CD8-positive, alpha-beta memory T cell (primary cell): ENCODE measurements at regions not wholly inside any gene's neighbourhood (a gene's known extent, or its start where the extent isn't known, plus 50 kb on each side); places are given as distances from the start of the nearest gene placed in this dataset.
A peak's percentile ranks its signal among the peaks of the same experiment; 100 is the strongest.

Source experiments
- CTCF ChIA-PET: fragments of 350-600 bp; sonication (Branson Sonifier 250); formaldehyde crosslinking; loops from one replicate; lab custom pipeline; 2021; ENCODE audit warnings: antibody characterized with exemption; lab: Charles Lee
- POLR2A ChIA-PET: fragments of 350-600 bp; sonication (Branson Sonifier 250); formaldehyde crosslinking; loops from one replicate; lab custom pipeline; 2021; ENCODE audit warnings: antibody characterized with exemption; lab: Charles Lee
- DNase-seq, 5 donors: peaks; one replicate each; pipeline versions ENCODE4 v3.0.0 to v3.0.0-alpha.2; 2020 to 2022; ENCODE audit warnings: mixed read lengths in 1 of 5
- H3K27ac ChIP-seq: one replicate; pipeline ENCODE4 v1.7.0; 2013; ENCODE audit warnings: low read depth, mild to moderate bottlenecking, low read length, moderate library complexity
- H3K27me3 ChIP-seq: 2 replicates; pipeline ENCODE4 v1.7.0; 2013; ENCODE audit warnings: low read length, mild to moderate bottlenecking; ENCODE audit not compliant: insufficient read depth, poor library complexity, severe bottlenecking
- H3K36me3 ChIP-seq: 2 replicates; pipeline ENCODE4 v1.7.0; 2013; ENCODE audit warnings: mild to moderate bottlenecking, low read length, moderate library complexity; ENCODE audit not compliant: insufficient read depth
- H3K4me1 ChIP-seq: 2 replicates; pipeline ENCODE4 v1.7.0; 2013; ENCODE audit warnings: mild to moderate bottlenecking, low read length, moderate library complexity; ENCODE audit not compliant: insufficient read depth
- H3K4me3 ChIP-seq: 2 replicates; pipeline ENCODE4 v1.7.0; 2013; ENCODE audit warnings: mild to moderate bottlenecking, low read length
- H3K9me3 ChIP-seq: 2 replicates; pipeline ENCODE4 v1.7.0; 2013; ENCODE audit warnings: mild to moderate bottlenecking, low read length
- H3K27ac Mint-ChIP-seq, 8 donors: one replicate each; pipeline ENCODE4 v1.8.0; 2020 to 2021; ENCODE audit warnings: mixed read lengths in 8 of 8, mild to moderate bottlenecking in 6 of 8, inconsistent platforms in 3 of 8, moderate library complexity in 3 of 8
- H3K27me3 Mint-ChIP-seq, 2 donors: one replicate each; pipeline ENCODE4 v1.8.0; 2020 to 2021; ENCODE audit warnings: mixed read lengths in 2 of 2, mild to moderate bottlenecking in 1 of 2, moderate library complexity in 1 of 2
- H3K36me3 Mint-ChIP-seq, 3 donors: one replicate each; pipeline ENCODE4 v1.8.0; 2020 to 2021; ENCODE audit warnings: mixed read lengths in 3 of 3, inconsistent platforms in 1 of 3, mild to moderate bottlenecking in 1 of 3
- H3K4me1 Mint-ChIP-seq, 3 donors: one replicate each; pipeline ENCODE4 v1.8.0; 2020 to 2021; ENCODE audit warnings: mixed read lengths in 3 of 3, inconsistent platforms in 1 of 3, mild to moderate bottlenecking in 1 of 3
- H3K4me3 Mint-ChIP-seq, 7 donors: one replicate each; pipeline ENCODE4 v1.8.0; 2020 to 2021; ENCODE audit warnings: mixed read lengths in 7 of 7, mild to moderate bottlenecking in 6 of 7, moderate library complexity in 4 of 7, inconsistent platforms in 2 of 7
- H3K9me3 Mint-ChIP-seq, 5 donors: one replicate each; pipeline ENCODE4 v1.8.0; 2020 to 2022; ENCODE audit warnings: mixed read lengths in 5 of 5, mild to moderate bottlenecking in 3 of 5, moderate library complexity in 2 of 5, inconsistent platforms in 1 of 5

DNA sequence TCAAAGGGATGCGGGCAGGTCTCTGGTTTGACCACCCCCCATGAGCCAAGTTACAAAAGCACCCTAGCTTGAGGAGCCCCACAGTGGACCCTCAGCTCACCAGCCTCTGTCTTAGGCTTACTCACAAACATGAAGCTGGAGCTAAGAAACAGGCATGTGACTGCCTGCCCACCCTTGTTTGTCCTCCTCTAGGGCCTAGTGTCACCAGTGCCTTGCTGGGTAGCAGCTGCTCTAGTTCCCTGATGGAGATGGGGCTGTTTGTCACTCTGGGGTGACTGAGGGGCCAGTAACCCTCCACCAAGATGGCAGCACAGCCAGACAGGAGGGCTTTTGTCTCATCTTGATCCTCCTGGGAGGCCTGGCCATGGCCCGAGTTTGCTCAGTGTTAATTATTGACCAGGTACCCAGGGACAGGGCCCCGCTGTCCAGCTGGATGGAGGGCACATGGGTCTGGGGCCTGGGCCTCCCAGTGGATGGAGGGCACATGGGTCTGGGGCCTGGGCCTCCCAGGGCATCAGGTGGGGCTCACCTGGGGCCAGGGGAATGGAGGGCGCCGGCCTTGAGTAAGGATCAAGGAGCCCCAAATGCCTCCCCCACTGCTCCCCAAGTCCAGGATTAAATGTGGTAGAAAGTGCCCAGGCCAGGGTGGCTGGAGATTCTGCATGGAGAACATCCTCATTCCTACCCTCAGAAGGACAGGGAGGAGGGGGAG is 185.9 kb upstream of the HAAO start:
- H3K9me3 Mint-ChIP-seq = no peaks in the 10 kb centered on the region
- Histone ChIP-seq H3K4me1 (no peaks in the 10 kb centered on the region), H3K27me3 (no peaks in the 10 kb centered on the region), H3K9me3 (no peaks in the 10 kb centered on the region), H3K27ac (no peak overlapping the region), H3K4me3 (no peak overlapping the region), H3K36me3 (no peaks in the 10 kb centered on the region)
- no peak for DNase-seq
- H3K4me3 Mint-ChIP-seq = no peak overlapping the region
- H3K27ac Mint-ChIP-seq = no peak overlapping the region
- POLR2A ChIA-PET = no interaction called here
- CTCF ChIA-PET = interaction anchor here (3.4 to 5.9 kb wide), 2 partner anchors 251 to 507 kb away, joined by 22 to 26 read pairs; no protein-coding TSS in a partner anchor
- H3K36me3 Mint-ChIP-seq = no peaks in the 10 kb centered on the region
- H3K4me1 Mint-ChIP-seq = peaks cover 0 to 9% (median 7%) of the 10 kb centered on the region in 3 donors
- H3K27me3 Mint-ChIP-seq = peaks cover 0 to 2% of the 10 kb centered on the region in 2 donors

DNA sequence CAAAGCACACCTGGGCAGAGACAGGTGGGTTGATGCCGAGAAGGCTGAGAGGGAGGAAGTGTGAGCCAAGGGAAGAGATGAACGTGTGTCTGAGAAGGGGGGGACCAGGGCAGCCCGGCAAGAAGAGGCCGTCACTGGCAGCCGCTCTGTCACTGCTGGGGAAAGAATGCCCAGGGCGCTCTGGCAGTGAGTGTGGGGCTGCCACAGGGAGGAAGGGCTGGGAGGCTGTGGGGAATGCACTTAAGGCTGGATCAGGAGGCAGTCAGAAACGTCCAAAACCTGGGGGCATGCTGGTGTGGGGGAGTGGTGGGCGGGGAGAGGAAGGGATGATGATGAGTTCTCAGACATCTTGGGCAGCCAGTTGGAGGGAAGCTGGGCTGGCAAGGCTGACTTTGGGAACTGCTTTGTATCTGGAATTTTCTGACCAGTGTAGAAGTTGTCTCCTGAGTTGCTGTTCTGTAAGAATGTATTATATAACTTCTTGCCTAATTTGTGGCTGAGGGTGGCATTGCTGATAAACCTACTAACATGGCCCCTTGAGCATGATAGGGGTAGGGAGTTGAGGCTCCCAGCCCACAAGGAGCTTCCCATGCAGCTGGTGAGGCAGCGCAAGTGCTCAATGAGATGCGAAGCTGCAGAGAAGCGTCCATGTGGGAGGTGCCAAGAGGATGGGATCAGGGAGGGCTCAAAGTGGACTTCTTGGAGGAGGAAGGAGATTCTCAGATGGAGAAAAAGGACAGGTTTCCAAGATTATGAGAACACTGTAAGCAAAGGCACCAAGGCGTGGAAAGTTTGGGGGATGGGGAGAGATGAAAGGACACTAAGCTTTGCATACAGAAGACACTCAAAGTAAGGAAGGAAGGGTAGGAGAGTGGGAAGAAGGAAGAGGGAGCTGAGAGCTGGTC is 185.1 kb upstream of the HAAO start:
- peak overlapping the region in 2 of 8 donors; percentile 69 to 72 for H3K27ac Mint-ChIP-seq
- no peak for DNase-seq

DNA sequence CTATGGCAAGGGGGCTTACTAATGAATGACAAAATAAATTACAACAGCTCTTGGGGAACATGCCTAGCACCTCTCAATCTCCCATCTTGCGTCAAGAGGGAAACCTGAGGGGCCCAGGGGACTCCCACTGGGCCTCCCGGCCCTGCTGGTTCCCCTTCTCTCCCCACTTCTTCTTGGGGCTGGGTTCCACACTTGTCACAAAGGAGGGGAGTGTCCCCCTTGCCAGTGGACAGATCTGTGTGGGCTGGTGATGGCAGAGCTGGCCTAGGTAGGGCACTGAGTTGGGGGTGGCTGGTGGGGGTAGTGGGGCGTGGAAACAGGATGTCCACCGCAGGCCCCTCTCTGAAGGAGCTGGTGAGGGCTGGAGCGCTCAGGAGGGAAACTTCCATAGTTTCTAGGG is 184.0 kb upstream of the HAAO start:
- ChIA-PET POLR2A (no interaction called here), CTCF (interaction anchor here (1.7 to 5.9 kb wide), 5 partner anchors 149 to 509 kb away, joined by 4 to 26 read pairs (median 8); partner anchors contain the start of gene ZFP36L2)
- H3K4me1 Mint-ChIP-seq = peaks cover 7 to 18% (median 7%) of the 10 kb centered on the region in 3 donors
- no peaks in the 10 kb centered on the region for H3K9me3 Mint-ChIP-seq
- Histone ChIP-seq H3K27ac (no peak overlapping the region), H3K4me1 (no peaks in the 10 kb centered on the region), H3K4me3 (no peak overlapping the region), H3K27me3 (no peaks in the 10 kb centered on the region), H3K36me3 (no peaks in the 10 kb centered on the region), H3K9me3 (no peaks in the 10 kb centered on the region)
- H3K36me3 Mint-ChIP-seq = no peaks in the 10 kb centered on the region
- peak in 1 of 5 donors; percentile 17 for DNase-seq
- H3K27ac Mint-ChIP-seq = peak overlapping the region in 2 of 8 donors; percentile 22 to 87
- no peak overlapping the region for H3K4me3 Mint-ChIP-seq
- H3K27me3 Mint-ChIP-seq = peaks cover 0 to 3% of the 10 kb centered on the region in 2 donors

More for the DNA sequence above, 185.1 kb upstream of the HAAO start:
- Histone ChIP-seq H3K27me3 (no peaks in the 10 kb centered on the region), H3K9me3 (no peaks in the 10 kb centered on the region), H3K4me1 (no peaks in the 10 kb centered on the region), H3K4me3 (no peak overlapping the region), H3K27ac (no peak overlapping the region), H3K36me3 (no peaks in the 10 kb centered on the region)
- no peaks in the 10 kb centered on the region for H3K36me3 Mint-ChIP-seq
- CTCF ChIA-PET = interaction anchor here (3.4 to 5.9 kb wide), 2 partner anchors 252 to 507 kb away, joined by 22 to 26 read pairs; no protein-coding TSS in a partner anchor
- POLR2A ChIA-PET = no interaction called here
- H3K4me3 Mint-ChIP-seq = no peak overlapping the region
- peaks cover 0 to 12% (median 7%) of the 10 kb centered on the region in 3 donors for H3K4me1 Mint-ChIP-seq
- no peaks in the 10 kb centered on the region for H3K9me3 Mint-ChIP-seq
- peaks cover 0 to 2% of the 10 kb centered on the region in 2 donors for H3K27me3 Mint-ChIP-seq

DNA sequence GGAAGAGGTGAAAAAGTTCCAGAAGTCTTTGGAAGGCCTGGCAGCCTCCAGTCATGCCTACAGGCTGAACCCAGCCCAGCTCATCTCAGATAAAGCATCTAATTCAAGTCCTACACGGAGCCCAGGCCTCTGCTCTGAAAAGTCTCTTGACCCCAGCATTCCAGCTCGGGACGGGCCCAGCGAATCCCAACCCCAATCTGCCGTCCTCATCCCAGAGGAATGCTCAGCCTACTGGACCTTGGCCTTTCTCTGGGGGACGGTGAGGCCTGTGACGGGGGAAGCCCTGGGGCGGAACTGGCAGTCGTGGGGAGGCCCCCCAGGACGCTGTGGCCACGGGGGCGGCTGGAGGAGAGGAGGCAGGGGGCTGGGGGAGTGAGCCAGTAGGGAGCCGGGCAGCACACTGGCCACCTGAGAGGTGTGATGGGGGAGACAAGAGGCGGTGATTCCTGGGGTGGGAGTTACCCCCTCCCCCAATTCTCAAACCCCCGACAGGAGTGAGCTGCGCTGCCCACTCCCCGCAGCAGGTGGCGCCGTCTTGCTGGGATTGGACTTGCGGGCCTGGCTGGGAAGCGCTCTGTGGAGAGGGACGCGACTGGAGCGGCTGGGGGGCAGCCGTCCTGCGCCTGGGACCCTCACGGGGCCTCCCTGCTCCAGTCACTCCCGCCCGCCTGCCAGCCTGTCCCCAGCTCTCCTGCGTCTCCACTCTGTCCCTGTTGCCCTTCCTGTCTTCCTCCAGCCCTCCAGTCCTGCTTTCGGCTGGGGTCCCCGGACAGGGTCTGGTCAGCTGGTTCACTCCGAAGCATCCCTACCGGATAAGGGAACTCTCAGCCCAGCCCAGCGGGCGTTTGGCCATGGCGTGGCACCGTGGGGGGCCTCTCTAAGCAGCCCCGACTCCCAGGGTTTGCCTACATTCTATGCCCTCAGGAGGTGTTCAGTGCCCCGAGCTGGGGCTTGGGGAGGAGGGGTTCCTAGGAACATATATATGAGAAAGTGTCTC is 182.6 kb upstream of the HAAO start:
- Mint-ChIP-seq H3K27ac (no peak overlapping the region), H3K4me3 (no peak overlapping the region), H3K36me3 (no peaks in the 10 kb centered on the region), H3K4me1 (peaks cover 7 to 18% (median 12%) of the 10 kb centered on the region in 3 donors), H3K27me3 (peaks cover 0 to 3% of the 10 kb centered on the region in 2 donors), H3K9me3 (no peaks in the 10 kb centered on the region)
- Histone ChIP-seq H3K27ac (no peak overlapping the region), H3K27me3 (no peaks in the 10 kb centered on the region), H3K4me1 (no peaks in the 10 kb centered on the region), H3K36me3 (no peaks in the 10 kb centered on the region), H3K4me3 (no peak overlapping the region), H3K9me3 (no peaks in the 10 kb centered on the region)
- DNase-seq = peak; percentile 28 to 66 (median 34)
- ChIA-PET CTCF (interaction anchor here (1.5 to 5.9 kb wide), 8 partner anchors 10 to 602 kb away, joined by 4 to 26 read pairs (median 6); partner anchors contain the start of gene ZFP36L2), POLR2A (no interaction called here)

DNA sequence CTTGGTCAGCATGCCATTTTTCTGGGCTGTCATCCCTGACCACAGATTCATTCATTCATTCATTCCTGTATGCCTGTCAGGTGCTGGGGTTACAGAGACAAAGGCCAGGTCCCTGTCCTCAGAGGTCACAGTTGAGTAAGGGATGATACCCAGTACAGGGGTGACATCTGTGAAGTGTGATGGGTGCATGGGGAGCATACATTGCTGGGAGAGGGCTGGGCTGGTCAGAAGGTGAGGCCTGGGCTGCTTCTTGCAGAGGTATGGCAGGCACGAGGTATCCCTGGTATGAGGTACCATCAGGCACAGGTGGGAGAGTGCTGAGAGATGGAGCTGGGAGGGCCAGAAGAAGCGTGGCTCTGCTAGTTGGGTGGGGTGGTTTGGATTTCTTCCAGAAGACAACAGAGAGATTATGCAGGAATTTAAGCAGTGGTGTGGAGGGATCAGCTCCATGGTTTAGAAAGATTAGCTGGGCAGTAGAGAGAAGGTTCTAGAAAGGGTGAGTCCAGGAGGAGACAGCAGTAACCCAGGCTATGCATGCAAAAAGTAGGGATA is 181.9 kb upstream of the HAAO start:
- no peaks in the 10 kb centered on the region for H3K9me3 Mint-ChIP-seq
- no peaks in the 10 kb centered on the region for H3K36me3 Mint-ChIP-seq
- ChIA-PET CTCF (interaction anchor here (1.5 to 5.9 kb wide), 6 partner anchors 9 to 603 kb away, joined by 5 to 26 read pairs (median 6); partner anchors contain the start of gene ZFP36L2), POLR2A (no interaction called here)
- H3K27me3 Mint-ChIP-seq = peaks cover 0 to 5% of the 10 kb centered on the region in 2 donors
- H3K27ac Mint-ChIP-seq = peak overlapping the region in 3 of 8 donors; percentile 10 to 48 (median 12)
- Histone ChIP-seq H3K27me3 (no peaks in the 10 kb centered on the region), H3K27ac (no peak overlapping the region), H3K36me3 (no peaks in the 10 kb centered on the region), H3K4me3 (no peak overlapping the region), H3K4me1 (no peaks in the 10 kb centered on the region), H3K9me3 (no peaks in the 10 kb centered on the region)
- no peak overlapping the region for H3K4me3 Mint-ChIP-seq
- peaks cover 7 to 18% (median 12%) of the 10 kb centered on the region in 3 donors for H3K4me1 Mint-ChIP-seq
- peak in 1 of 5 donors; percentile 26 for DNase-seq

DNA sequence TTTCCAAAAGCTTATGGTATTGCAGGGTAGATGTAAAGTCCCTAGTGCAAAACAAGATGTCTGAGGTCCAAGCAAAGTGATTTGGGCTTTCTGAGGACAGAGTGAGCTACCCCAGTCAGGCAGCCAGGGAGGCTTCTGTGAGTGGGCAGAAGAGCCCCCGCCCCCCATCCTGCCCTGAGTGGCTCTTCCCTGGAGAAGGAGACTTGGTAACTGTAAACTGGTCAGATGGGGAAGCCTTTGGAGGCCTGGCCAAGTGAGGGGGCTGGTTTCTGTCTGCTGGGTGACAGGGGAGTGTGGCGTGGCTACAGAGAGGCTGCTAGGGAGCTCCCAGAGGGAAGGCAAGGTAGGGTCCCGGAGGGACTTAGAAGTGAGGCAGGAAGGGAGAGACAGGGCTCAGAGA is 181.3 kb upstream of the HAAO start:
- CTCF ChIA-PET = interaction anchor here (1.5 to 5.9 kb wide), 3 partner anchors 9 to 511 kb away, joined by 5 to 26 read pairs (median 7); no protein-coding TSS in a partner anchor
- peak overlapping the region in 1 of 8 donors; percentile 44 for H3K27ac Mint-ChIP-seq

More for the DNA sequence above, 181.3 kb upstream of the HAAO start:
- peak in 1 of 5 donors; percentile 24 for DNase-seq
- Mint-ChIP-seq H3K4me1 (peaks cover 7 to 18% (median 12%) of the 10 kb centered on the region in 3 donors), H3K9me3 (no peaks in the 10 kb centered on the region), H3K4me3 (peak overlapping the region in 1 of 7 donors; percentile 37), H3K36me3 (no peaks in the 10 kb centered on the region), H3K27me3 (peaks cover 0 to 5% of the 10 kb centered on the region in 2 donors)
- Histone ChIP-seq H3K36me3 (no peaks in the 10 kb centered on the region), H3K9me3 (no peaks in the 10 kb centered on the region), H3K27ac (no peak overlapping the region), H3K4me1 (no peaks in the 10 kb centered on the region), H3K4me3 (no peak overlapping the region), H3K27me3 (no peaks in the 10 kb centered on the region)
- POLR2A ChIA-PET = no interaction called here
